ENCODE measurements at regions not wholly inside any gene's neighbourhood (a gene's known extent, or its start where the extent isn't known, plus 50 kb on each side); places are given as distances from the start of the nearest gene placed in this dataset.

GRCh38 chr1:99580451-99580850 lies 65.5 kb upstream of the PALMD start:
- no peak for TF ChIP-seq GATA2 (IDR thresholded peaks at IDR 0.05; ENCODE audit: low read depth, low read length)
- TF ChIP-seq GATA3 (IDR thresholded peaks at IDR 0.05; ENCODE audit: low read depth, low read length): no peak

Measured in SH-SY5Y (cell line).